GM13977 (cell line): ENCODE measurements at regions not wholly inside any gene's neighbourhood (a gene's known extent, or its start where the extent isn't known, plus 50 kb on each side); places are given as distances from the start of the nearest gene placed in this dataset.

Experiments
- DNase-seq: peaks from one replicate; pipeline ENCODE4 v3.0.0; 2012; ENCODE audit warnings: low spot score
- in situ Hi-C: fragments of 300-500 bp; cut with MboI; formaldehyde crosslinking; loops from one replicate; pipeline ENCODE4 v1.12.0; 2022; ENCODE audit warnings: low sequenced_read_pairs, low pct_unique_long_range_greater_than_20kb, mixed read lengths, inconsistent platforms; ENCODE audit not compliant: unreplicated experiment
- TF ChIP-seq, protein P1 (sequence below): IDR thresholded peaks from 2 replicates; pipeline ENCODE4 v1.5.1; 2012; ENCODE audit warnings: mild to moderate bottlenecking, control low read depth; ENCODE audit not compliant: insufficient read depth; ENCODE audit errors: extremely low read depth, missing control alignments

GRCh38 chr6:37561361-37561760, 61.7 kb upstream of the CCDC167 start:
- in situ Hi-C loops: no loop called here
- TF ChIP-seq, protein P1, sequence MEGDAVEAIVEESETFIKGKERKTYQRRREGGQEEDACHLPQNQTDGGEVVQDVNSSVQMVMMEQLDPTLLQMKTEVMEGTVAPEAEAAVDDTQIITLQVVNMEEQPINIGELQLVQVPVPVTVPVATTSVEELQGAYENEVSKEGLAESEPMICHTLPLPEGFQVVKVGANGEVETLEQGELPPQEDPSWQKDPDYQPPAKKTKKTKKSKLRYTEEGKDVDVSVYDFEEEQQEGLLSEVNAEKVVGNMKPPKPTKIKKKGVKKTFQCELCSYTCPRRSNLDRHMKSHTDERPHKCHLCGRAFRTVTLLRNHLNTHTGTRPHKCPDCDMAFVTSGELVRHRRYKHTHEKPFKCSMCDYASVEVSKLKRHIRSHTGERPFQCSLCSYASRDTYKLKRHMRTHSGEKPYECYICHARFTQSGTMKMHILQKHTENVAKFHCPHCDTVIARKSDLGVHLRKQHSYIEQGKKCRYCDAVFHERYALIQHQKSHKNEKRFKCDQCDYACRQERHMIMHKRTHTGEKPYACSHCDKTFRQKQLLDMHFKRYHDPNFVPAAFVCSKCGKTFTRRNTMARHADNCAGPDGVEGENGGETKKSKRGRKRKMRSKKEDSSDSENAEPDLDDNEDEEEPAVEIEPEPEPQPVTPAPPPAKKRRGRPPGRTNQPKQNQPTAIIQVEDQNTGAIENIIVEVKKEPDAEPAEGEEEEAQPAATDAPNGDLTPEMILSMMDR: no peak
- no peak for DNase-seq

GRCh38 chr6:37560737-37561103, 61.0 kb upstream of the CCDC167 start:
- TF ChIP-seq, protein P1: no peak
- in situ Hi-C loops: no loop called here

DNA sequence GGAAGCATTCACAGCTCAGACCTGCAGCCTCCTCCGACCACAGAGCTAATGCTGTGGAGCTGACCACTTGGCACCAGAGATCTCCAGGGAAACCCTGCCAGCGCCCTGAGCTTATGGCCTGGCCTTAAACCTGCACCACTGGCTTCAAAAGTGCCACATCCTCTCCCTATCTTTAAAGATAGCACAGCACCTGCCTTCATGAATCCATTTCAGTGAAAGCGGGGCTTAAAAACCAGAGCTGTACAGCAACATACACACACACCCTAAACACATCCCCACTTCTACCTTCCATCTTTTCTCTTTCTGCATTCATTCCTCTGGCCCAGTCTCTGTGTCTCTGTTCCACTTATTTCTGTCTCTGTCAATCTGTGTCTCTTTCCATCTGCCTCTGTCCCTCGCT, 59.8 kb upstream of the CCDC167 start:
- no peak for DNase-seq
- TF ChIP-seq, protein P1: no peak
- in situ Hi-C loops: no loop called here

More at GRCh38 chr6:37560737-37561103, 61.0 kb upstream of the CCDC167 start:
- no peak for DNase-seq

GRCh38 chr6:37559050-37559449, 59.4 kb upstream of the CCDC167 start:
- in situ Hi-C loops: no loop called here
- DNase-seq: no peak
- TF ChIP-seq, protein P1: no peak

DNA sequence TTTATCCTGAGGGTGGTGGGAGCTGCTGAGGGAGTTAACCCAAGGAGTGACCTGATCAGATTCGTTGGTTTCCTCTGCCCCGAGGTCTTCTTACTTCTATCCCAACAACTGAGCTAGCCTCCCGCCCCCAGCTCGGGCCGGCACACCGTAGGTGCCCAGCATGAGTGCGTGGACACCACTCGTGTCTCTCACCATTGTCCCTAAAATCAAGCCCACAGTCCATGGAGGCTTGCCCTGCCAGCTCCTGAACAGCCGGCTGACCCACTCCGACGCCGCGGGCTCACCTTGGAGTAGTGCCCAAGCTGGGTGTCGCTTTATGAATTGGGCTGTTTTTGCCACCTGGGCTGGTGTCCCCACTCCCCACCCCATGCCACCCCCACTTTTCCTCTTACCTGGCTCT, 59.0 kb upstream of the CCDC167 start:
- in situ Hi-C loops: no loop called here
- TF ChIP-seq, protein P1: no peak
- DNase-seq: no peak

- in situ Hi-C loops: no loop called here
- TF ChIP-seq, protein P1: no peak
- no peak for DNase-seq
These were observed 58.5 kb upstream of the CCDC167 start for GRCh38 chr6:37558168-37558567.

DNA sequence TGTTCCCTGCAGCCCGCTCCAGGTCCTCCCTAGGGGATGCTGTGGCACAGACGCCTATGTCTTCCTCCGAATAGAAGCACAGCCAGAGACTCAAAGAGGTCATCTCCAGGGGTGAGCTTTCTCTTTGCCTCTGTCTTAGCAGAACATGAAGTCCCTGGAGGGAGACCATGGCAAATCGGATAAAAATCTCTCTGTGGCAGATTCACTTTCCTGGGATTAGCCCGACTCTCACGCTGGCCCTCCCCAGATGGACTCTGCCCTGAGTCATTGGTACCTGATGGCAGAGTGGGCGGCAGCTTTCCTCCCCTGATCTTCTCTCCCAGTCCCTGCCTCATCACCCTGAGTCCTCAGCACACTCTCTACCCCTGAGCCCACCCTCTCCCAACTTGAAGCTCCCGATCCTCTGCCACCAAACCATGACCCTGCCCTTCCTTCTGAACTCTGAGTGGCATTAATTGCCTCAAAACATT, 58.0 kb upstream of the CCDC167 start:
- TF ChIP-seq, protein P1: no peak
- in situ Hi-C loops: no loop called here
- no peak for DNase-seq
